HepG2 (cell line): ENCODE measurements at regions not wholly inside any gene's neighbourhood (a gene's known extent, or its start where the extent isn't known, plus 50 kb on each side); places are given as distances from the start of the nearest gene placed in this dataset.

Source experiments
- CTCF ChIP-seq: sonication (generic); formaldehyde crosslinking; IDR thresholded peaks from 2 replicates; pipeline ENCODE4 v1.5.0; 2020; ENCODE audit warnings: mild to moderate bottlenecking, missing genetic modification reagents, moderate library complexity
- HCFC1 ChIP-seq: fragments of 150-350 bp; IDR thresholded peaks from 2 replicates; pipeline ENCODE4 v1.6.1; 2014; ENCODE audit warnings: low read depth, low read length
- IRF9 ChIP-seq: sonication (generic); formaldehyde crosslinking; IDR thresholded peaks from 2 replicates; pipeline ENCODE4 v1.8.0; 2022; ENCODE audit warnings: missing genetic modification reagents, mild to moderate bottlenecking, borderline replicate concordance
- MYC ChIP-seq: sonication (generic); formaldehyde crosslinking; IDR thresholded peaks from 2 replicates; pipeline ENCODE4 v1.9.0; 2021; ENCODE audit warnings: missing genetic modification reagents, borderline replicate concordance
- SATB2 ChIP-seq: sonication (generic); formaldehyde crosslinking; IDR thresholded peaks from 2 replicates; pipeline ENCODE4 v1.5.0; 2020; ENCODE audit warnings: missing genetic modification reagents
- SIN3A ChIP-seq: IDR thresholded peaks from 2 replicates; pipeline ENCODE4 v1.6.1; 2011; ENCODE audit warnings: low read depth, mild to moderate bottlenecking, control low read depth, low read length, borderline replicate concordance
- THRA ChIP-seq: sonication (generic); formaldehyde crosslinking; IDR thresholded peaks from 2 replicates; pipeline ENCODE4 v1.4.0; 2020; ENCODE audit warnings: missing genetic modification reagents, borderline replicate concordance
- ZFX ChIP-seq: sonication (generic); formaldehyde crosslinking; IDR thresholded peaks from 2 replicates; pipeline ENCODE4 v1.4.0; 2020; ENCODE audit warnings: mild to moderate bottlenecking, low read depth, missing genetic modification reagents, moderate library complexity
- ZNF362 ChIP-seq: sonication (generic); formaldehyde crosslinking; IDR thresholded peaks from 2 replicates; pipeline ENCODE4 v1.4.0; 2020; ENCODE audit warnings: missing genetic modification reagents, mild to moderate bottlenecking, borderline replicate concordance
- ZSCAN30 ChIP-seq: sonication (generic); formaldehyde crosslinking; IDR thresholded peaks from 2 replicates; pipeline ENCODE4 v1.5.0; 2020; ENCODE audit warnings: mild to moderate bottlenecking, missing genetic modification reagents

GRCh38 chr13:29991343-29991742, 140.9 kb upstream of the UBL3 start:
- TF ChIP-seq SATB2 (CRISPR knock-in tag) (no peak), ZFX (no peak), CTCF (no peak), ZNF362 (CRISPR knock-in tag) (no peak), ZSCAN30 (CRISPR knock-in tag) (no peak), HCFC1 (no peak), SIN3A (no peak), IRF9 (CRISPR knock-in tag) (no peak), MYC (CRISPR knock-in tag) (no peak), THRA (no peak)
